GM19035 (cell line): ENCODE measurements at regions not wholly inside any gene's neighbourhood (a gene's known extent, or its start where the extent isn't known, plus 50 kb on each side); places are given as distances from the start of the nearest gene placed in this dataset.

Source experiments
- ATAC-seq: cut with Tn5 transposase; IDR thresholded peaks from one replicate; pipeline ENCODE4 v1.9.1; 2021; ENCODE audit not compliant: unreplicated experiment

- no peak for ATAC-seq
Observed at GRCh38 chr5:159527546-159528254, 197.4 kb upstream of the IL12B start.

GRCh38 chr5:159531554-159532105, 201.3 kb upstream of the IL12B start:
- no peak for ATAC-seq

GRCh38 chr5:159533197-159533596, 202.9 kb upstream of the IL12B start:
- ATAC-seq: no peak

GRCh38 chr5:159536166-159536565, 205.9 kb upstream of the IL12B start:
- no peak for ATAC-seq

- no peak for ATAC-seq
Observed at GRCh38 chr5:159536646-159537045, 206.4 kb upstream of the IL12B start.

GRCh38 chr5:159539678-159540077, 209.4 kb upstream of the IL12B start:
- ATAC-seq: no peak

GRCh38 chr5:159543326-159543725, 213.0 kb upstream of the IL12B start:
- ATAC-seq: no peak

GRCh38 chr5:159545156-159545555, 214.9 kb upstream of the IL12B start:
- ATAC-seq: no peak

GRCh38 chr5:159547466-159548195, 217.3 kb upstream of the IL12B start:
- no peak for ATAC-seq

- ATAC-seq: no peak
Observed at GRCh38 chr5:159548517-159548916, 218.2 kb upstream of the IL12B start.

- ATAC-seq: no peak
Observed at GRCh38 chr5:159549046-159549445, 218.8 kb upstream of the IL12B start.

- no peak for ATAC-seq
Observed at GRCh38 chr5:159550951-159551350, 220.7 kb upstream of the IL12B start.

- no peak for ATAC-seq
Observed at GRCh38 chr5:159552751-159553150, 222.5 kb upstream of the IL12B start.

- ATAC-seq: no peak
Observed at GRCh38 chr5:159553792-159554191, 223.5 kb upstream of the IL12B start.

GRCh38 chr5:159555084-159555483, 224.8 kb upstream of the IL12B start:
- ATAC-seq: no peak

GRCh38 chr5:159559337-159559736, 229.1 kb upstream of the IL12B start:
- ATAC-seq: no peak

GRCh38 chr5:159560088-159560487, 229.8 kb upstream of the IL12B start:
- ATAC-seq: no peak

GRCh38 chr5:159564031-159564430, 233.7 kb upstream of the IL12B start:
- ATAC-seq: no peak

- no peak for ATAC-seq
Observed at GRCh38 chr5:159566832-159567231, 236.5 kb upstream of the IL12B start.

- no peak for ATAC-seq
Observed at GRCh38 chr5:159567461-159567860, 237.2 kb upstream of the IL12B start.

- ATAC-seq: no peak
Observed at GRCh38 chr5:159571501-159572244, 241.4 kb upstream of the IL12B start.

- ATAC-seq: no peak
Observed at GRCh38 chr5:159576902-159577301, 246.6 kb upstream of the IL12B start.
